GM18873 (cell line): ENCODE measurements at regions not wholly inside any gene's neighbourhood (a gene's known extent, or its start where the extent isn't known, plus 50 kb on each side); places are given as distances from the start of the nearest gene placed in this dataset.

Experiments
- ATAC-seq: cut with Tn5 transposase; IDR thresholded peaks from one replicate; pipeline ENCODE4 v1.9.1; 2021; ENCODE audit warnings: mild to moderate bottlenecking, moderate library complexity, moderate number of reproducible peaks; ENCODE audit not compliant: unreplicated experiment, low FRiP score

- ATAC-seq, result no peak
Measured at GRCh38 chr9:13902286-13903066, 411.5 kb downstream of the NFIB start.

DNA sequence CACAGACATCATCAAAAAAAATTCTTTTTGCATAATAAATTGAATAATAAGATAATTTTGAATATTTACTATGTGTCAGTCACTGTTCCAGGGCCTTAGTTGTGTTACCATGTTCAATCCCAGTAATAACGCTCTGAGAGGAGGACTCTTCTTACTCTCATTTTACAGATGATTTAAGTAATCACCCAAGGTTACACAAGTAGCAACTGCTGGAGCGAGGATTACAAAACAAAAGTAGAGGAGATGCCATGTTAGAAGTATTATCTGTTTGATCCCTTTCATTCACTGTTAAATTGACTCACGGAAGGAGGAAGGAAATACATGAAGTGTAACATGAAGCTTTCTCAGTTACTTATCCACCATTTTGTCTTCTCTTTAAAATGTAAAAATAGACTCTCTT is 412.8 kb downstream of the NFIB start:
- ATAC-seq, result no peak

- ATAC-seq, result no peak
Measured at GRCh38 chr9:13900449-13900848, 413.5 kb downstream of the NFIB start.

DNA sequence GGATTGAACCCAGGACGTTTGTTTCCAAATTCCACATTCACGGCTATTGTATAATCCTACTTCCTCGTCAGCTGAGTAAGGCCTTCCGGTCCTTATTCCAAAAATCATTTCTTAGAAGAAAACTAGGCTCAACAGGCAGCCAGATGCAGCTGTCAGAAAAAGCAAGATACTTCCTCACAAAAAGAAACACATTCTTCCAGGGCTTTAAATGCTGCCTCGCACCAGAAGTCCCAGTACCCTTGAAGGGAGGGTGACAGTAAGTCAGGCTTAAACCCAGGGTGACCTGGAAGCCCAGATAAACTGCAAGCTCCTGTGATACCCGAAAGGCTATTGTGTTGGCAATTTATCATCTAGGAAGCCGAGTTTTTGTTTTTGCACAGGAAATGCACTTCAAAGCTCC is 414.0 kb downstream of the NFIB start:
- ATAC-seq, result no peak

DNA sequence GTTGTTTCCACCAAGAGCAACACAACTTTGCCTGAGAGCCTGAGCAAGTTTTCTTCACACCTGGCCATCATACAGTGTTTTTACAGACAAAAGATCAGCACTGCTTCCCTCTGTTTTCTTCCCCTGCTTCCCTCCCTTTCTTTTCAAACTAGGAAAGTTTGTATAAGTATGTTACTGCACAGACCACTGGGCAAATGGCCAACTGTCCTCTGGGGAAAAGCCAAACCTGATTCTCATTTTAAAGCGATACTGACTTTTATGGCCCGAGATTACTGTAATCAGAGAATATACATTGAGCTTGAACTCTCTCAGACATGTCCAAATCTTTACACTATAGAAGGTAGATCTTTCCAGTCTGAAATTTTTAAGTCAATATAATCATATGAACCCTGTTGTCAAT is 415.0 kb downstream of the NFIB start:
- no peak for ATAC-seq

DNA sequence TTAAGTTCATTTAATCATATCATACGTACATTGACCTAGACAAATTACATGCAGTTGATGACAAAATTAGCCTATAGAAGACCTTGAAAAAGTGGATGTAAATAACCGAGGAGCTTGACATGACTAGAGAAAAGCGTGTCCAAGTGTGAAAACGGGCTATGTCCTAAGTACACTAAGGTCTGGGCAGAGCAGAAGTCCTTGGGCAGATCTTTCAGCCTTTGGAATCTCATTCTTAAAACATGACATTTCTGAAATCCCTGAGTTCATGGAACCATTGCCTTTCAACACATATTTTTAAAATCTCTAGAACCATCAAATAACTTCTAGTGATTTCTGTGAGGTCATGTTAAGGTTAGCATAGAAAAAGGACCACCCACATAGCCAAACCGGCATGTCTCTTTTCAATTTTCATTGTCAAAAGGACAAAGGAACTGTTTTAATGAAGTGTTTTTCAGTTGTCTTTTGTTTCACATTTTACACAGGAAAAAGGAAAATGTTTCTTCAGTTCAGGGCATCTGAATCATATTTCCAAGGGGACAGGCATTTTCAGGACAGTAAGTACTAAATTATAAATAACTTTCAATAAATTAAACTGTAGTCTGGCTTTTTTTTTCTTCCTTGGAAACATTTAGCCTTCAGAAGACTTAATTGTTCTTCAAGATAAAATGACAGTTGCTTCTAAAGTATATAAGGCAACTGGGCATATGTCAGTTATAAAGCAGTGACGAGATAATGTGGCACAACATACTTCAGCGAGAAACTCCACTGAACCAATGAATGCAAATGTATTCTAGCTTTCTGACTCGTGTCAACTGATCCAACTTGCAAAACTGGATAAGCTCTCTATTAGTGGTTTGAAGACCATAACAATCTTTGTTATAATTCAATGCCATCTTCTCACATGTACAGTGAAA is 416.8 kb downstream of the NFIB start:
- ATAC-seq, result no peak

GRCh38 chr9:13896047-13896446 is 417.9 kb downstream of the NFIB start:
- ATAC-seq, result no peak

GRCh38 chr9:13885258-13885657 is 428.7 kb downstream of the NFIB start:
- ATAC-seq, result no peak

- no peak for ATAC-seq
Measured at GRCh38 chr9:13879981-13880380, 434.0 kb downstream of the NFIB start.

GRCh38 chr9:13879011-13879410 is 434.9 kb downstream of the NFIB start:
- no peak for ATAC-seq

DNA sequence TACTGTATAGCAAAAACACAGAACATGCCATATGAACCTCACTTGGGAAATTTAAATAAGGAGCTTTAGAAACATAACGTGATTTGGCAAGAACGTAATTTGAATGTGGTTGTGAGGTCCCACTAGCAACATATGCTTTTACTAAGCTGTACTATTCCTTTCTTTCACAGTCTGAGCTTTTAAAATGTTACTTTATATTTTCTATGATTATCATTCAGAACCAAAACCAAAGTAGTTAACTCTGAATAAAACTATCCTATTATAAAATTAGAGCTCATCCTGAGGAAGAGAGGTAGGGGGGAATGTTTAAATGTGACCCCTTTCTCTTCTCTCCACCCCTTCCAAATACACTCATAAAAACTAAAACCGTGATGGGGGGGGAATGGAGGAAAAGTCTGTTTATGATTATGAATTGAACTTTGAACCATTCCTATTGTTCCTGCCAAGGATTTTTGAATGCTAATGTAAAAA is 435.7 kb downstream of the NFIB start:
- no peak for ATAC-seq

DNA sequence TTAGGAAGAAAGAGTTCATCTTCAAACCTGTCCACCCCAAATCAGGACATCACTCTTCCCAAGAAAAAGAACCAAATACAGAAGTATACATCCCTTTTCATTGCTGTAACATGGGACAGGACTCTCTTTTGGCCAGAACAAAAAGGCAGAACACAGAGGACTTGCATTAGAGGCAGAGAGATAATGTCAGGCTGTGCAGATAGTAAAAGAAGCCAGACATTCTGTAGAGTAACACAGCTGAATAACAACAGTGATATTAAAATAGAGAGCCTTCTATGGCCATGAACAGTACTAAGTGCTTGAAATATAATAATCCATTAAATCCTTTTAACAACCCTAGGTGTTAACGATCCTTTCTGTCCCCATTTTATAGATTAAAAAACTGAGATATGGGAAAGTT is 437.2 kb downstream of the NFIB start:
- no peak for ATAC-seq

DNA sequence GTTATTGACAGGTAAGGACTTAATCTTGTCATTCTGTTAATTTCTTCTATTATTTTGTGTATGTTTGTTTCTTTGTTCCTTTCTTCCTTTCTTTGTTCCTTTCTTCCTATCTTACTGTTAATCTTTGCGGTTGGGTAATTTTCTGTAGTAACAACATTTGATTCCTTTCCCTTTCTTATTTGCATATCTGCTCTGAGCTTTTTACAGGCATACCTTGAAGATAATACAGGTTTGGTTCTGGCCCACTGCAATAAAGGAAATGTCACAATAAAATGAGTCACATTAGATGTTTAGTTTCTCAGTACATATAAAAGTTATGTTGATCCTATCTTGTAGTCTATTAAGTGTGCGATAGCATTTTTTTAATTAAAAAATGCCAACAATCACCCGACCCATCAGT is 440.7 kb downstream of the NFIB start:
- no peak for ATAC-seq

- ATAC-seq, result no peak
Measured at GRCh38 chr9:13868336-13868735, 445.6 kb downstream of the NFIB start.

DNA sequence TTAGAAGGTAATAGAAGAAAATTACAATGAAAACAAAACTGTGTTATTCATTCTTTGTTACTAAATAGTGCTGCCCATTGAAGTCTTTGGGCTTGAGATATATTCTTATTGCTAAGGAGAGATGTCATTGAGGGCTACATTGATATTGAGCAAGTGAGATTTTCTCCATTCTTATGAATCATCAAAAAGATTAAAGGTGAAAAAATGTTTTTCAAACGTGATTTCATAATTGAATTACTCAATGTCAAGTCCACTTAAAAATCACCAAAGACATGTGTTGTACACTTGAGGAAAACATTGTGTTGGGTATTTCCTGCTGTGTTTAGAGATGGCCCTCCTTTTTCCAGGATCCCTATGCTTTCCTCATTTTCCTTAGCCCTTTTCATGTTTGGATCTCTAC is 448.1 kb downstream of the NFIB start:
- no peak for ATAC-seq

GRCh38 chr9:13863112-13863511 is 450.8 kb downstream of the NFIB start:
- no peak for ATAC-seq

DNA sequence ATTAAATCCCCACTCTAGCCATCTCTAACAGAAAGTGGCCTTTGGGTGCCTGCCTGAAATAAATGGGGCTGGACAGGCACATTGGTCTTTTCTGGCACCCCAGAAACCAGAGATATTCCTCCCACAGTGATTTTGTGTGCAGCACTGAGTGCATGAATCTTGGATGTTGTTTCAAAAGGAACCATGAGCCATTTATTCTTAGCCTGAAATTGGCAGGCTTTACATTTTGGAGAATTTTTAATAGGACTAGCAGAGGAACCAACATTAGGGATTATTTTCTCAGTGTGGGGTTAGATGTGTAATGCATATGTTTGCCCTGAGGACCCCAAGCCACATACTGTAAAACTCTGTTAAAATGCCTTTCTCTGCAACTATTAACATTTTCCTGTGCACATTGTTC is 451.3 kb downstream of the NFIB start:
- no peak for ATAC-seq

DNA sequence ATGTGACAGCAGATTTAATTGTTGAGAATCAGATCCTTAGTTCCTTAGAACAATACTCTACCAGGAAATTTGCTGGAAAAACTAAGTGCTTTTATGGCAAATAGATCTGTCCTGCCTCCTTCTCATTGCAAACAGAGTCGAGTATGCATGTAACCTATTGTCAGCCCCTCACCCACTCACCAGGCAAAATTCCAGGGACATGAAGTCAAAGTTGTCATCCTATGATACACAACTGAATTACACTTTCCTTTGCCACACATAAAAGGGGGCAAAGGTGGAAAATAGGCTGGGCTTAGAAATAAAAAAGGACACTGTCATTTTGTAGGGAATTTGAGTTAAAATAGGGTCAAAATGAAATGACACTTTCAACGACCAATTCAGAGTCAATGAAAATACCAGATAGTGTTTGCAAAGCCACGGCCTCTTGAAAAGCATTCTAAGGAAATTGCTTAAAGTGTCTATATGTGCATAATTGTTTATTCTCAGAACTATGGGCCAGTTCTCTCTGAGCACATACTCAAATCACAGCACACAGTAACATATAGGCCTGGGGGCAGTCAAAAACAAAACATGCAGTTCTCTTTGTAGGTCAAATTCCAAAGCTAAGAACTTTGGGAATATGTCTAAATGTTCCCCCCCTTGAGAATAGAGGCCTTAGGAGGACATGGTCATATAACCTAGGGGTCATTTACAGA is 452.8 kb downstream of the NFIB start:
- no peak for ATAC-seq

GRCh38 chr9:13860019-13860418 is 453.9 kb downstream of the NFIB start:
- no peak for ATAC-seq

DNA sequence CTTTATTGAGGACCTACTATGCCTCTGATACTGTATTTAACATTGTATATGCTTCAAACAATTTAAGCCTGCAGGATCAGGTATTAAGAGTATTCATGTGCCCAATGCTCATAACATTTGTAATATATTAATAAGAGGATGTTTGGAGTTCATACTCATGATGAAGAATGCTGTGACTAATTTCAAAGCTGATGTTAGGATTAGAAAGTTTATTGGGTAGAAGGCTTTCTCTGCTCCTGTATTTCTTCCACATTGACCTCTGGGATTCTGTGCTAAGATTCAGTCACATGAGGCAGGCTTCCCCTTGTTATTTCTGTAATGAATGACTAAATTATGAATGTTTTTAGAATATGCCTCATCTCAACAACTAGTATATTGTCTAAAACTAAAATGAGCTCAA is 456.4 kb downstream of the NFIB start:
- ATAC-seq, result no peak

- no peak for ATAC-seq
Measured at GRCh38 chr9:13847270-13847669, 466.7 kb downstream of the NFIB start.
